ENCODE measurements at regions not wholly inside any gene's neighbourhood (a gene's known extent, or its start where the extent isn't known, plus 50 kb on each side); places are given as distances from the start of the nearest gene placed in this dataset.

GRCh38 chr13:50412046-50412617, 396.9 kb downstream of the KCNRG start:
- DNase-seq (ENCODE audit: insufficient read length, low spot score) (no peak), FAIRE-seq (no peak)
- TF ChIP-seq SPI1 (IDR thresholded peaks at IDR 0.05; ENCODE audit: low read depth, low read length) (no peak), POLR2AphosphoS5 (IDR thresholded peaks at IDR 0.05; ENCODE audit: low read depth, low read length) (no peak), POLR2A (IDR thresholded peaks at IDR 0.05; ENCODE audit: low read depth, low read length) (no peak), PAX5 (IDR thresholded peaks at IDR 0.05; ENCODE audit: insufficient read depth, low read length, severe bottlenecking) (no peak), TAF1 (IDR thresholded peaks at IDR 0.05; ENCODE audit: low read depth, low read length) (no peak), POU2F2 (IDR thresholded peaks at IDR 0.05; ENCODE audit: low read depth, low read length) (no peak)

GRCh38 chr13:50414640-50415039, 399.4 kb downstream of the KCNRG start:
- no peak for TF ChIP-seq SPI1 (IDR thresholded peaks at IDR 0.05; ENCODE audit: low read depth, low read length)
- TF ChIP-seq PAX5 (IDR thresholded peaks at IDR 0.05; ENCODE audit: insufficient read depth, low read length, severe bottlenecking), result no peak
- TF ChIP-seq TAF1 (IDR thresholded peaks at IDR 0.05; ENCODE audit: low read depth, low read length), result no peak
- TF ChIP-seq POLR2AphosphoS5 (IDR thresholded peaks at IDR 0.05; ENCODE audit: low read depth, low read length), result no peak
- no peak for TF ChIP-seq POLR2A (IDR thresholded peaks at IDR 0.05; ENCODE audit: low read depth, low read length)
- no peak for TF ChIP-seq POU2F2 (IDR thresholded peaks at IDR 0.05; ENCODE audit: low read depth, low read length)
- no peak for FAIRE-seq
- DNase-seq (ENCODE audit: insufficient read length, low spot score), result no peak

- TF ChIP-seq PAX5 (IDR thresholded peaks at IDR 0.05; ENCODE audit: insufficient read depth, low read length, severe bottlenecking), result no peak
- TF ChIP-seq SPI1 (IDR thresholded peaks at IDR 0.05; ENCODE audit: low read depth, low read length), result no peak
- TF ChIP-seq POU2F2 (IDR thresholded peaks at IDR 0.05; ENCODE audit: low read depth, low read length), result no peak
- TF ChIP-seq POLR2AphosphoS5 (IDR thresholded peaks at IDR 0.05; ENCODE audit: low read depth, low read length), result no peak
- no peak for TF ChIP-seq TAF1 (IDR thresholded peaks at IDR 0.05; ENCODE audit: low read depth, low read length)
- no peak for TF ChIP-seq POLR2A (IDR thresholded peaks at IDR 0.05; ENCODE audit: low read depth, low read length)
- FAIRE-seq (no peak), DNase-seq (ENCODE audit: insufficient read length, low spot score) (no peak)
These were observed 400.2 kb downstream of the KCNRG start for GRCh38 chr13:50415428-50415827.

- FAIRE-seq (no peak), DNase-seq (ENCODE audit: insufficient read length, low spot score) (no peak)
- TF ChIP-seq POLR2AphosphoS5 (IDR thresholded peaks at IDR 0.05; ENCODE audit: low read depth, low read length), result no peak
- TF ChIP-seq POU2F2 (IDR thresholded peaks at IDR 0.05; ENCODE audit: low read depth, low read length), result no peak
- no peak for TF ChIP-seq TAF1 (IDR thresholded peaks at IDR 0.05; ENCODE audit: low read depth, low read length)
- no peak for TF ChIP-seq SPI1 (IDR thresholded peaks at IDR 0.05; ENCODE audit: low read depth, low read length)
- TF ChIP-seq POLR2A (IDR thresholded peaks at IDR 0.05; ENCODE audit: low read depth, low read length), result no peak
These were observed 402.4 kb downstream of the KCNRG start for GRCh38 chr13:50417597-50417996.

DNA sequence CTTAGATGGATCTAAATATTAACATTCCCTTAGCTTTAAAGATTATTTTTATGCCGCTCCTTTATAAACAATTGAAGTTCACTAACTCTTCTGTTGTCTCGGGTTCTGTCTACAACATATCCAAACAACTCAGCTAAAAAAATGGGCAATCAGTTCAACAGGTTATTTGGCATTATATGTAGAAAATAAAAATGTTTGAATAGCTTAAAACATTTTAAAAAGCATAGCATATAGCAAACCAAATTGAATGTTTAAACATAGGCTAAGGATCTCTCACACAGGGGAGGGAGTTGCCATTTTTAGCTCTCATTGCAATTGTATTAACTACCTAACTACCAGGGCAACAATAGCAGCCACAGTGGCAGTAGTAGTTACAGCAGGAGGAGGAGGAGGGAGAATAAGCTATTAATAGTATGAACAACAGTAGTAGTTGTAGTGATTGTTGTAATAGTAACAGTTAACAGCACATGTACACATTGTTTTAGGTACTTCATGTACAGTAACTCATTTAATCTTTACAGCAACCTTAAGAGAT, 404.2 kb downstream of the KCNRG start:
- no peak for DNase-seq (ENCODE audit: insufficient read length, low spot score)

GRCh38 chr13:50419896-50420295, 404.7 kb downstream of the KCNRG start:
- no peak for DNase-seq (ENCODE audit: insufficient read length, low spot score)
- TF ChIP-seq SPI1 (IDR thresholded peaks at IDR 0.05; ENCODE audit: low read depth, low read length), result no peak
- TF ChIP-seq POLR2AphosphoS5 (IDR thresholded peaks at IDR 0.05; ENCODE audit: low read depth, low read length), result no peak
- TF ChIP-seq POLR2A (IDR thresholded peaks at IDR 0.05; ENCODE audit: low read depth, low read length), result no peak
- no peak for TF ChIP-seq TAF1 (IDR thresholded peaks at IDR 0.05; ENCODE audit: low read depth, low read length)
- TF ChIP-seq POU2F2 (IDR thresholded peaks at IDR 0.05; ENCODE audit: low read depth, low read length), result no peak
- no peak for TF ChIP-seq PAX5 (IDR thresholded peaks at IDR 0.05; ENCODE audit: insufficient read depth, low read length, severe bottlenecking)
- no peak for FAIRE-seq

More for the DNA sequence above, 404.2 kb downstream of the KCNRG start:
- FAIRE-seq, result no peak
- TF ChIP-seq SPI1 (IDR thresholded peaks at IDR 0.05; ENCODE audit: low read depth, low read length), result no peak
- no peak for TF ChIP-seq TAF1 (IDR thresholded peaks at IDR 0.05; ENCODE audit: low read depth, low read length)
- no peak for TF ChIP-seq POLR2A (IDR thresholded peaks at IDR 0.05; ENCODE audit: low read depth, low read length)
- no peak for TF ChIP-seq PAX5 (IDR thresholded peaks at IDR 0.05; ENCODE audit: insufficient read depth, low read length, severe bottlenecking)
- TF ChIP-seq POU2F2 (IDR thresholded peaks at IDR 0.05; ENCODE audit: low read depth, low read length), result no peak
- TF ChIP-seq POLR2AphosphoS5 (IDR thresholded peaks at IDR 0.05; ENCODE audit: low read depth, low read length), result no peak

DNA sequence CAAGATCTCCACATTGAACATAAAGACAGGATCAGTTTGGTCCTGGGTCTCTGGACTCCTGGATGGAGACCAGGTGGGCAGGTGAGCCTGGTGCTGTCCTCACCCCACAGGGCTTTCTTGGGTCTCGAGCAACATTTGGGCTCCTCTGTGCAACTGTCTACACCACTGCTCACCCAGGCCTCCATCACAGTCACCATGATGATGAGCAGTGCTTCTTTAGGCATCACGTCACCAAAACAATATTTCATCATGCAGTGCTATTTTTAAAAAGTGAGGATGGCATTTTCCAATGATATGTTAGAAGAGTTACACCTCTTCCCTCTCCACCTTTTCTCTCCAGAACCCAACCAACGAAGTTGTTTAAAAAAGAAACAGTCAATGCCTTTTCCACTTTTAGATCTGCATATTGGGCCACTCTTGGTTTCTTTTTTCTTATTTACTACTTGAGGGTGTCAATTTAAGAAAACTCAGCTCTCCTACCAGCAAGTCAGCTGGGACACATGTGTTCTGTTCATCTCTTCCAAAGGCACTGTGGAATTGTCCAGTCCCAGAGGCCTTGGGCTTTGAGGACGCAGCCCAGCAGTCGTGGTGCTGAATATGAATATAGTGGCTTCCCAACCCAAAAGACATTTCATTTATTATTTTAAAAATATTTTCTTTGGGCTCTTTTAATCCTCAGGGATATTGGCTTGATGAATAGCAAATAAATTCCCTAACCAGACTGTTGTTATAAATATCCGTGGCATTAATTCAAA, 405.7 kb downstream of the KCNRG start:
- no peak for TF ChIP-seq TAF1 (IDR thresholded peaks at IDR 0.05; ENCODE audit: low read depth, low read length)
- TF ChIP-seq POLR2A (IDR thresholded peaks at IDR 0.05; ENCODE audit: low read depth, low read length), result no peak
- no peak for TF ChIP-seq SPI1 (IDR thresholded peaks at IDR 0.05; ENCODE audit: low read depth, low read length)
- no peak for TF ChIP-seq POU2F2 (IDR thresholded peaks at IDR 0.05; ENCODE audit: low read depth, low read length)
- no peak for TF ChIP-seq PAX5 (IDR thresholded peaks at IDR 0.05; ENCODE audit: insufficient read depth, low read length, severe bottlenecking)
- TF ChIP-seq POLR2AphosphoS5 (IDR thresholded peaks at IDR 0.05; ENCODE audit: low read depth, low read length), result no peak
- FAIRE-seq (no peak), DNase-seq (ENCODE audit: insufficient read length, low spot score) (no peak)

GRCh38 chr13:50421473-50422130, 406.4 kb downstream of the KCNRG start:
- DNase-seq (ENCODE audit: insufficient read length, low spot score) (no peak), FAIRE-seq (no peak)
- no peak for TF ChIP-seq SPI1 (IDR thresholded peaks at IDR 0.05; ENCODE audit: low read depth, low read length)
- no peak for TF ChIP-seq POLR2A (IDR thresholded peaks at IDR 0.05; ENCODE audit: low read depth, low read length)
- TF ChIP-seq TAF1 (IDR thresholded peaks at IDR 0.05; ENCODE audit: low read depth, low read length), result no peak
- no peak for TF ChIP-seq POU2F2 (IDR thresholded peaks at IDR 0.05; ENCODE audit: low read depth, low read length)
- no peak for TF ChIP-seq POLR2AphosphoS5 (IDR thresholded peaks at IDR 0.05; ENCODE audit: low read depth, low read length)
- no peak for TF ChIP-seq PAX5 (IDR thresholded peaks at IDR 0.05; ENCODE audit: insufficient read depth, low read length, severe bottlenecking)

Data from GM12891 (cell line).